Cardiac muscle cell (in vitro differentiated cells and primary cell): ENCODE measurements at regions not wholly inside any gene's neighbourhood (a gene's known extent, or its start where the extent isn't known, plus 50 kb on each side); places are given as distances from the start of the nearest gene placed in this dataset.
A peak's percentile ranks its signal among the peaks of the same experiment; 100 is the strongest.

Experiments
- DNase-seq, 2 donors: peaks; one replicate each; pipeline versions ENCODE4 v3.0.0 to v3.0.0-alpha.2; 2010 to 2017; ENCODE audit warnings: low read depth in 1 of 2, low spot score in 1 of 2
- H3K27ac ChIP-seq: fragments of 200-600 bp; sonication (generic); 2 replicates; pipeline ENCODE4 v1.5.1; 2016
- H3K27me3 ChIP-seq: fragments of 200-600 bp; sonication (generic); 2 replicates; pipeline ENCODE4 v1.6.0; 2016; ENCODE audit warnings: control low read depth
- H3K36me3 ChIP-seq: fragments of 200-600 bp; sonication (generic); 2 replicates; pipeline ENCODE4 v1.5.1; 2016; ENCODE audit warnings: control low read depth
- H3K4me1 ChIP-seq: fragments of 200-600 bp; sonication (generic); 2 replicates; pipeline ENCODE4 v1.8.1; 2017; ENCODE audit warnings: low read depth, mild to moderate bottlenecking, mixed run types
- H3K4me3 ChIP-seq: fragments of 200-600 bp; sonication (generic); 2 replicates; pipeline ENCODE4 v1.5.1; 2016; ENCODE audit warnings: mild to moderate bottlenecking
- H3K9me3 ChIP-seq: fragments of 200-600 bp; sonication (generic); 2 replicates; pipeline ENCODE4 v1.5.1; 2017; ENCODE audit warnings: low read depth, mild to moderate bottlenecking, control low read depth
- TF ChIP-seq, protein P1 (sequence below): IDR thresholded peaks from 2 replicates; pipeline ENCODE4 v1.5.1; 2012; ENCODE audit warnings: low read depth, mild to moderate bottlenecking, low read length

DNA sequence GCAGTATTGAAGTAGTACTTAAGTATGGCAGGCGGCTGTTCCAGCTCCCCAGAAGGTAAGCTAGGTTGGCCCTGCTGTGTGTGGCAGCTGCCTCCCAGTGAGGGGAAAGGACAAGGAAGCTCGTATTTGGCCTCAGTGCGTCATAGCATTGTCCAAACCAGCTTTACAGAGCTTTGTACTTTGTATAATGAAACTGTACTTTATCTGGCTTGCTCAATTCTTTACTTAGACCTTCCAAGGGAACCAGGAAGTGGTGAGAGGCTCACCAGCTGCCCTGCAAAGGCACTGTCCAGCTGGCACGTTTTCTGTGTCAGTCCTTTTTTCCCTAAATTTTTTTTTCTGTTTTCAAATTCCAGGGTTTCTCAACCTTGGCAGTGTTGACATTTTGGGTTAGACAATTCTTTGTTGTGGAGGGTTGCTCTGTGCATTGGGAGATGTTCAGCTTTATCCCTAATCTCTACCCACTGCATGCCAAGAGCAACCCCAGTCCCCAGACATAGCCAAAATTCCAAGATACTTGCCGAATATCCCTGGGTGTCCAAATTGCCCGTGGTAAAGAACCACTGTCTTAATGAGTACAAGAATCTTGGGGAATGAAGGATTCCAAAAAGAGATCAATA, 474.5 kb downstream of the LRRC70 start:
- no peaks in the 10 kb centered on the region for H3K9me3 ChIP-seq
- no peaks in the 10 kb centered on the region for H3K27me3 ChIP-seq
- TF ChIP-seq, protein P1, sequence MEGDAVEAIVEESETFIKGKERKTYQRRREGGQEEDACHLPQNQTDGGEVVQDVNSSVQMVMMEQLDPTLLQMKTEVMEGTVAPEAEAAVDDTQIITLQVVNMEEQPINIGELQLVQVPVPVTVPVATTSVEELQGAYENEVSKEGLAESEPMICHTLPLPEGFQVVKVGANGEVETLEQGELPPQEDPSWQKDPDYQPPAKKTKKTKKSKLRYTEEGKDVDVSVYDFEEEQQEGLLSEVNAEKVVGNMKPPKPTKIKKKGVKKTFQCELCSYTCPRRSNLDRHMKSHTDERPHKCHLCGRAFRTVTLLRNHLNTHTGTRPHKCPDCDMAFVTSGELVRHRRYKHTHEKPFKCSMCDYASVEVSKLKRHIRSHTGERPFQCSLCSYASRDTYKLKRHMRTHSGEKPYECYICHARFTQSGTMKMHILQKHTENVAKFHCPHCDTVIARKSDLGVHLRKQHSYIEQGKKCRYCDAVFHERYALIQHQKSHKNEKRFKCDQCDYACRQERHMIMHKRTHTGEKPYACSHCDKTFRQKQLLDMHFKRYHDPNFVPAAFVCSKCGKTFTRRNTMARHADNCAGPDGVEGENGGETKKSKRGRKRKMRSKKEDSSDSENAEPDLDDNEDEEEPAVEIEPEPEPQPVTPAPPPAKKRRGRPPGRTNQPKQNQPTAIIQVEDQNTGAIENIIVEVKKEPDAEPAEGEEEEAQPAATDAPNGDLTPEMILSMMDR: no peak
- H3K4me3 ChIP-seq: no peak overlapping the region
- no peaks in the 10 kb centered on the region for H3K36me3 ChIP-seq
- DNase-seq: peak in 1 of 2 donors; percentile 98
- H3K4me1 ChIP-seq: no peaks in the 10 kb centered on the region
- H3K27ac ChIP-seq: no peak overlapping the region

DNA sequence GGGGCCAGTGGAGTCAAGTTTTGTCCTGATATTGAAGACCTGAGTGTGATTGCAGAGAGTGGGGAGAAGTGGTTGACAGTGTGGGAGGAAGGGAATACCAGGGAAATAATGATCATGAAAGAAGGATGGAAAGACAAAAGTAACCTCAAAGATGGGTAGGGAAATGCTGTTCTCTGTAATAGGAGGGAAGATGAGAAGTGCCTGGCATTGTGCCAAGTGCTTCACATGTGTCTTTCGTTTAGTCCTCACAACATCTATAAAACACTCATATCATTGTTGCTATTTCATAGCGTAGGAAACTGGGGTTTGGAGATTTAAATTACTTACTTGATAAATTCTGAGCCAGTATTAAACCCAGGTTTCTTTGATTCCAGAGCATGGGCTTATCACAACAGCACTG, 472.3 kb downstream of the LRRC70 start:
- H3K36me3 ChIP-seq: no peaks in the 10 kb centered on the region
- no peak for DNase-seq
- H3K4me3 ChIP-seq: no peak overlapping the region
- no peaks in the 10 kb centered on the region for H3K27me3 ChIP-seq
- H3K4me1 ChIP-seq: no peaks in the 10 kb centered on the region
- no peak overlapping the region for H3K27ac ChIP-seq
- no peaks in the 10 kb centered on the region for H3K9me3 ChIP-seq
- TF ChIP-seq, protein P1: no peak

DNA sequence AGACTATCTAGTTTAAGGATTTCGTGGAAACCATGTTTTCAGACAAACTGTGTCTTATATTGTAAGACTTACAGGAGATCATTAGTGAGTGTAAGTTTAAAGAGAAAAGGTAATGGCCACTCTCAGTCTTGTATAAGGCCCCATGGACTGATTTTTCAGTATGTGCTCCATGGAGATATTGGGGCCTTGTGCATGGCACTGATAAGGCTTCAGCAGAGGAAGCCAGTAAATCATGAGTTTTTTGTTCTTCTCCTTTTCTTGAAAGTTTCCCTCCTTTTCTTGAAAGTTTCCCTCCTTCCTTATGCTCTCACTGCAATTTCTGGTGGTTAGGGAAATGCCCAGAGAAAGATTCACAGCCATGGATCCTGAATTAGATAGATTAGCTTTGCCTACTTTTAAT, 471.3 kb downstream of the LRRC70 start:
- no peaks in the 10 kb centered on the region for H3K4me1 ChIP-seq
- no peaks in the 10 kb centered on the region for H3K9me3 ChIP-seq
- no peak overlapping the region for H3K27ac ChIP-seq
- H3K27me3 ChIP-seq: no peaks in the 10 kb centered on the region
- no peak overlapping the region for H3K4me3 ChIP-seq
- no peak for DNase-seq
- no peaks in the 10 kb centered on the region for H3K36me3 ChIP-seq
- TF ChIP-seq, protein P1: no peak

DNA sequence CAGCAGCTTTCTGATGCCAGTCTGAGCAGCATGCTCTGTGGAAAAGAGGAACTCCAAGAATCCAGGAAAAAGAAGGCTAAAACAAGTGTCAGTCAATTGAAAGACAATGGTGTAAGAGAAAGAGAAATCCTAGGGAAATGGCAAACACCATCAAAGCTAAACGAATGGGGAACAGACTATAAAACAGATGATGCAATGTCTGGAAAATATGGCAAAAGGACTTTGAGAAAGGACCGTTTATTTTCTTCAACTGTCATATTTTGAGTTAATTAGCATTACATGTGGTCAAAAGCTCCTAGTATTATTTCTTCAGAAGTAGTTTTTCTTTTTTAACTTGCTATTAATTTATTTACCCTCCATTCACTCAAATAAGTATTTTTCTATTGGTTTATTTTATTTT, 465.2 kb downstream of the LRRC70 start:
- DNase-seq: peak in 1 of 2 donors; percentile 11
- Histone ChIP-seq H3K27ac (no peak overlapping the region), H3K4me3 (no peak overlapping the region), H3K27me3 (no peaks in the 10 kb centered on the region), H3K36me3 (no peaks in the 10 kb centered on the region), H3K4me1 (no peaks in the 10 kb centered on the region), H3K9me3 (no peaks in the 10 kb centered on the region)
- TF ChIP-seq, protein P1: no peak

DNA sequence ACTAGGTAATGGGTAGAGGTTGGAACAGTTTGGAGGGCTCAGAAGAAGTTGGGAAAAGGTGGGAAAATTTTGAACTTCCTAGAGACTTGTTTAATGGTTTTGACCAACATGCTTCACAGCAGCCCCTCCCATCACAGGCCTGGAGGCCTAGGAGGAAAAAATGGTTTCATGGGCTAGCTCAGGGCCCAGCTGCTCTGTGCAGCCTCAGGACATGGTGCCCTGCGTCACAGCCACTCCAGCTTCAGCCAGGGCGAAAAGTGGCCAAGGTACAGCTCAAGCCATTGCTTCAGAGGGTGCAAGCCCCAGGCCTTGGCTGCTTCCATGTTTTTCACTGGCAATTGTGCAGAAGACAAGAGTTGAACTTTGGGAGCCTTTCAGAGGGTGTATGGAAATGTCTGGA, 453.7 kb downstream of the LRRC70 start:
- DNase-seq: no peak
- no peaks in the 10 kb centered on the region for H3K9me3 ChIP-seq
- no peaks in the 10 kb centered on the region for H3K4me1 ChIP-seq
- TF ChIP-seq, protein P1: no peak
- H3K4me3 ChIP-seq: no peak overlapping the region
- no peak overlapping the region for H3K27ac ChIP-seq
- H3K36me3 ChIP-seq: no peaks in the 10 kb centered on the region
- no peaks in the 10 kb centered on the region for H3K27me3 ChIP-seq

DNA sequence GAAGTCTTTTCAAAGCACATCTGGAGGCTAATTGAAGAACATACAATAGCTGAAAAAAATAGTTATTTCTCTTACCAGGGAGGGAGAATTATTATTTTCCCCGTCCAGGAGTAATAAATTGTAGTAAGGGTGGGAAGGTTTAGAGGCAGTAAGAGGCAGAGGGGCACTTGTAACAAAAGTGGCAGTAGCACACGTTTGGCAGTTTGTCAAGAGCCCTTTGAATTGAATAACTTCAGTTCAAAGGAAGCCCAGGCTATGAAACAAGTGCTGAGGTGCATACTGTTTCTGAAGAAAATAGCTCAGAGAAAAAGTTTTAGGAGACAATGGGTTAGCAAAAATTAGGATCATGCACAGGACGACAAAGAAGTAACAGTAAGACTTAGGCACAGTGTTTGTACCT, 451.3 kb downstream of the LRRC70 start:
- no peaks in the 10 kb centered on the region for H3K36me3 ChIP-seq
- H3K27ac ChIP-seq: no peak overlapping the region
- no peaks in the 10 kb centered on the region for H3K4me1 ChIP-seq
- H3K4me3 ChIP-seq: no peak overlapping the region
- no peaks in the 10 kb centered on the region for H3K27me3 ChIP-seq
- TF ChIP-seq, protein P1: no peak
- H3K9me3 ChIP-seq: no peaks in the 10 kb centered on the region
- peak in 1 of 2 donors; percentile 9 for DNase-seq
